Endothelial cell of umbilical vein (primary cell): ENCODE measurements at regions not wholly inside any gene's neighbourhood (a gene's known extent, or its start where the extent isn't known, plus 50 kb on each side); places are given as distances from the start of the nearest gene placed in this dataset.

Source experiments
- BruUV-seq: library from RNA; stranded (reverse); fragments of 400-500 nt; replicated peaks from 2 replicates; lab custom pipeline; 2021; lab: Mats Ljungman, UMichigan
- CTCF ChIA-PET: fragments of 300-600, 350-600 bp; sonication (Branson Sonifier 250); formaldehyde crosslinking; loops from one replicate; lab custom pipeline; 2021; ENCODE audit warnings: antibody characterized with exemption, inconsistent platforms; lab: Charles Lee
- POLR2A ChIA-PET: fragments of 300-600, 350-600 bp; sonication (Branson Sonifier 250); formaldehyde crosslinking; loops from one replicate; lab custom pipeline; 2021; ENCODE audit warnings: antibody characterized with exemption, inconsistent platforms; lab: Charles Lee
- DNase-seq: peaks from one replicate; pipeline ENCODE4 v3.0.0-alpha.2; 2011; ENCODE audit warnings: low read depth, low spot score
- FAIRE-seq: peaks from 2 replicates; lab custom pipeline; 2011; peaks lifted over from hg19 to GRCh38; lab: Jason Lieb, UNC
- H2AFZ ChIP-seq: 2 replicates; pipeline ENCODE4 v1.6.0; 2012; ENCODE audit warnings: low read depth, low read length, control low read depth, inconsistent platforms
- H3K27ac ChIP-seq: 2 replicates; pipeline ENCODE4 v1.5.1; 2011; ENCODE audit warnings: low read depth, mild to moderate bottlenecking, control low read depth, low read length, moderate library complexity; ENCODE audit not compliant: insufficient read depth
- H3K27me3 ChIP-seq, 2 experiments: 2 replicates each; pipeline versions ENCODE4 v1.6.0 to v1.6.1; 2011; ENCODE audit warnings: low read length in 2 of 2, mixed read lengths in 1 of 2; ENCODE audit not compliant: control insufficient read depth in 2 of 2, insufficient read depth in 2 of 2
- H3K36me3 ChIP-seq, 2 experiments: 2 replicates in 1 of 2; 3 replicates in 1 of 2; pipeline ENCODE4 v1.5.1; 2011; ENCODE audit warnings: low read length in 2 of 2, mild to moderate bottlenecking in 1 of 2, moderate library complexity in 1 of 2; ENCODE audit not compliant: control insufficient read depth in 2 of 2, insufficient read depth in 2 of 2; ENCODE audit errors: extremely low read depth in 1 of 2
- H3K4me1 ChIP-seq: 3 replicates; pipeline ENCODE4 v1.5.1; 2011; ENCODE audit warnings: mild to moderate bottlenecking, low read length; ENCODE audit not compliant: control insufficient read depth, insufficient read depth; ENCODE audit errors: extremely low read depth
- H3K4me2 ChIP-seq: 2 replicates; pipeline ENCODE4 v1.6.1; 2011; ENCODE audit warnings: low read length, control low read depth, mixed read lengths; ENCODE audit not compliant: insufficient read depth
- H3K4me3 ChIP-seq, 3 experiments: fragments of 200-600 bp in 1 of 3; sonication (generic), shearing (Covaris generic) in 1 of 3; replicated peaks in 1 of 3; 2 replicates each; pipeline ENCODE4 v1.5.1; 2011 to 2016; ENCODE audit warnings: control low read depth in 3 of 3, low read length in 3 of 3, mild to moderate bottlenecking in 2 of 3, inconsistent platforms in 1 of 3, low read depth in 1 of 3, moderate library complexity in 1 of 3; ENCODE audit not compliant: insufficient read depth in 1 of 3
- H3K79me2 ChIP-seq: 2 replicates; pipeline ENCODE4 v1.6.0; 2012; ENCODE audit warnings: low read length, inconsistent platforms; ENCODE audit not compliant: control insufficient read depth, insufficient read depth
- H3K9ac ChIP-seq: replicated peaks from 2 replicates; pipeline ENCODE3; 2011; ENCODE audit warnings: low read length, control low read depth; ENCODE audit not compliant: insufficient read depth; ENCODE audit errors: extremely low read depth
- H3K9me1 ChIP-seq: replicated peaks from 3 replicates; pipeline ENCODE4 v1.6.0; 2011; ENCODE audit warnings: mild to moderate bottlenecking, low read length; ENCODE audit not compliant: control insufficient read depth, insufficient read depth; ENCODE audit errors: extremely low read depth
- H3K9me3 ChIP-seq: replicated peaks from 2 replicates; pipeline ENCODE4 v1.5.1; 2012; ENCODE audit warnings: low read length, inconsistent platforms; ENCODE audit not compliant: control insufficient read depth, insufficient read depth
- H4K20me1 ChIP-seq: replicated peaks from 2 replicates; pipeline ENCODE3; 2011; ENCODE audit warnings: mild to moderate bottlenecking, low read length; ENCODE audit not compliant: control insufficient read depth, insufficient read depth; ENCODE audit errors: extremely low read depth
- CTCF ChIP-seq, 2 donors: IDR thresholded peaks; 1 replicate in 1 of 2; 2 replicates in 1 of 2; pipeline ENCODE4 v1.5.1; 2011; ENCODE audit warnings: low read length in 2 of 2, mild to moderate bottlenecking in 2 of 2, moderate library complexity in 2 of 2, control low read depth in 1 of 2, inconsistent platforms in 1 of 2, low read depth in 1 of 2; ENCODE audit not compliant: insufficient read depth in 1 of 2; ENCODE audit errors: extremely low read depth in 1 of 2
- EZH2 ChIP-seq: IDR thresholded peaks from 2 replicates; pipeline ENCODE4 v1.6.1; 2012; ENCODE audit warnings: borderline replicate concordance, low read depth, mild to moderate bottlenecking, moderate library complexity, low read length, inconsistent platforms; ENCODE audit not compliant: severe bottlenecking
- FOS ChIP-seq: IDR thresholded peaks from 2 replicates; pipeline ENCODE4 v1.6.1; 2011; ENCODE audit warnings: mild to moderate bottlenecking, low read length, moderate library complexity, borderline replicate concordance; ENCODE audit not compliant: insufficient read depth
- GATA2 ChIP-seq: IDR thresholded peaks from 2 replicates; pipeline ENCODE4 v1.7.0; 2011; ENCODE audit warnings: low read depth, mild to moderate bottlenecking, moderate library complexity, mixed read lengths, low read length; ENCODE audit not compliant: insufficient read length, insufficient read depth
- JUN ChIP-seq: IDR thresholded peaks from 2 replicates; pipeline ENCODE4 v1.6.1; 2011; ENCODE audit warnings: borderline replicate concordance, low read depth; ENCODE audit not compliant: insufficient read length, insufficient read depth
- MAX ChIP-seq: IDR thresholded peaks from 2 replicates; pipeline ENCODE4 v1.6.1; 2011; ENCODE audit not compliant: insufficient read depth, insufficient read length
- MYC ChIP-seq: IDR thresholded peaks from one replicate; pipeline ENCODE4 v1.6.1; 2011; ENCODE audit warnings: mild to moderate bottlenecking, low read depth, low read length
- POLR2A ChIP-seq: IDR thresholded peaks from 2 replicates; pipeline ENCODE4 v1.6.1; 2012; ENCODE audit warnings: low read depth, mild to moderate bottlenecking, control low read depth, low read length
- POLR2AphosphoS5 ChIP-seq: IDR thresholded peaks from 2 replicates; pipeline ENCODE4 v1.6.1; 2012; ENCODE audit warnings: low read depth, mild to moderate bottlenecking, control low read depth, low read length, moderate library complexity; ENCODE audit not compliant: insufficient read depth
- dilution Hi-C: fragments of 300-500 bp; cut with MboI; formaldehyde crosslinking; loops from one replicate; pipeline ENCODE4 v1.15.0; 2019; ENCODE audit warnings: low sequenced_read_pairs; ENCODE audit not compliant: extremely low pct_ligation_motif_present
- intact Hi-C: fragments of 100-400 bp; cut with micrococcal nuclease; formaldehyde crosslinking; loops from one replicate; pipeline ENCODE4 v1.10.0; 2022

- no peak for TF ChIP-seq POLR2A
- TF ChIP-seq MAX: no peak
- no peak for TF ChIP-seq CTCF (IDR thresholded peaks at IDR 0.05; ENCODE audit: extremely low read depth in 1 of 2, insufficient read depth in 1 of 2, low read depth in 1 of 2, low read length in 2 of 2)
- no peak for TF ChIP-seq MYC
- TF ChIP-seq JUN: no peak
- no peak for TF ChIP-seq EZH2
- no peak for TF ChIP-seq FOS
- TF ChIP-seq GATA2: no peak
- TF ChIP-seq POLR2AphosphoS5: no peak
- no peak overlapping the region for H2AFZ ChIP-seq
- ChIA-PET CTCF (interaction anchor here (0.7 to 1.0 kb wide), 2 partner anchors 10 to 190 kb away, joined by 3 to 4 read pairs; no protein-coding TSS in a partner anchor), POLR2A (no interaction called here)
- no peaks in the 10 kb centered on the region for H4K20me1 ChIP-seq
- intact Hi-C loops: no loop called here
- no peaks in the 10 kb centered on the region for H3K9me3 ChIP-seq
- peaks cover 10 to 18% of the 10 kb centered on the region in 2 experiments for H3K27me3 ChIP-seq
- H3K9ac ChIP-seq: no peak overlapping the region
- H3K9me1 ChIP-seq: no peaks in the 10 kb centered on the region
- no peak overlapping the region for H3K27ac ChIP-seq
- H3K79me2 ChIP-seq: no peaks in the 10 kb centered on the region
- H3K4me3 ChIP-seq: no peak overlapping the region
- no peaks in the 10 kb centered on the region for H3K36me3 ChIP-seq
- H3K4me1 ChIP-seq: no peaks in the 10 kb centered on the region
- DNase-seq: no peak
- FAIRE-seq: no peak
- BruUV-seq: no TSS peak
- no peak overlapping the region for H3K4me2 ChIP-seq
- dilution Hi-C loops: no loop called here
These were observed 210.5 kb downstream of the SNX18 start for GRCh38 chr5:54727874-54728587.
